ENCODE measurements at regions not wholly inside any gene's neighbourhood (a gene's known extent, or its start where the extent isn't known, plus 50 kb on each side); places are given as distances from the start of the nearest gene placed in this dataset.
"Not testable (repeated sequence)": the region's sequence is repeated elsewhere in the genome, so short reads cannot be mapped to it uniquely, and the experiment has no call there.

DNA sequence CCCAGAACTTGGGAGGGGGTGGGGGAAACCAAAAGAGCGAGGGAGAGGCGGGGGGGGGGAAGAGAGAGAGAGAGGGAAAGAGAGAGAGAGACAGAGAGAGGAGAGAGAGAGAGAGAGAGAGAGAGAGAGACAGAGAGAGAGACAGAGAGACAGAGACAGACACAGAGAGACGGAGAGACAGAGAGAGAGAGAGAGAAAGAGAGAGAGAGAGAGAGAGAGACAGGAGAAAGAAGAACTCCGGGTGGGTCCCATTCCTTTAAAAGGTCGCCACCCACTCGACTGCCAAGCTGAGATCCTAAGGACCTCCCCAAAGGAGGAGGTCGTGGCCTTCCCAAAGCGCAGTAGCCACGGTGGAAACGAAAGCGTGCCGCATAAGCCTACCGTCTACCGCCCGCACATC is 49.8 kb upstream of the RNU2-1 start:
- DNase-seq (ENCODE audit: low spot score); in situ Hi-C loops (cut with MboI; ENCODE audit: low pct_unique_long_range_greater_than_20kb, low sequenced_read_pairs, unreplicated experiment): not testable (repeated sequence)
